ENCODE measurements at regions not wholly inside any gene's neighbourhood (a gene's known extent, or its start where the extent isn't known, plus 50 kb on each side); places are given as distances from the start of the nearest gene placed in this dataset.

DNA sequence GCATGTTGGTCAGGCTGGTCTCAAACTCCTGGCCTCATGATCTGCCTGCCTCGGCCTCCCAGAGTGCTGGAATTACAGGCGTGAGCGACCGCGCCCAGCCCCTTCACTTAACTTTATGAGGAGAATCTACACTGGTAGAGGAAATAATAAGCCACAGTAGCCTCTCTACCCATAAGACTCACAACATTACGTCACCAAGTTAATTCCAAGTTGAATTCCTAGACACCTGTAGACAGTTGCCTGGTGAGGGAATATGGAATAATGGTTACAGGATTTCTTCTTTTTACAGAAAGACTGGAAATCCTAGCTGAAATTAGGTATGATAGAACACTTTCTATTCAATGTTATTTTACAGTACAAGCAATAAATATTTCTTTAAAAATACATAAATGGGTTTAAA, 854.5 kb upstream of the EYS start:
- DNase-seq (ENCODE audit: low read depth) = no peak
- H3K4me3 ChIP-seq (replicated peaks; ENCODE audit: low read depth, low read length) = no peak overlapping the region
- TF ChIP-seq, protein P1, sequence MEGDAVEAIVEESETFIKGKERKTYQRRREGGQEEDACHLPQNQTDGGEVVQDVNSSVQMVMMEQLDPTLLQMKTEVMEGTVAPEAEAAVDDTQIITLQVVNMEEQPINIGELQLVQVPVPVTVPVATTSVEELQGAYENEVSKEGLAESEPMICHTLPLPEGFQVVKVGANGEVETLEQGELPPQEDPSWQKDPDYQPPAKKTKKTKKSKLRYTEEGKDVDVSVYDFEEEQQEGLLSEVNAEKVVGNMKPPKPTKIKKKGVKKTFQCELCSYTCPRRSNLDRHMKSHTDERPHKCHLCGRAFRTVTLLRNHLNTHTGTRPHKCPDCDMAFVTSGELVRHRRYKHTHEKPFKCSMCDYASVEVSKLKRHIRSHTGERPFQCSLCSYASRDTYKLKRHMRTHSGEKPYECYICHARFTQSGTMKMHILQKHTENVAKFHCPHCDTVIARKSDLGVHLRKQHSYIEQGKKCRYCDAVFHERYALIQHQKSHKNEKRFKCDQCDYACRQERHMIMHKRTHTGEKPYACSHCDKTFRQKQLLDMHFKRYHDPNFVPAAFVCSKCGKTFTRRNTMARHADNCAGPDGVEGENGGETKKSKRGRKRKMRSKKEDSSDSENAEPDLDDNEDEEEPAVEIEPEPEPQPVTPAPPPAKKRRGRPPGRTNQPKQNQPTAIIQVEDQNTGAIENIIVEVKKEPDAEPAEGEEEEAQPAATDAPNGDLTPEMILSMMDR (IDR thresholded peaks at IDR 0.05; ENCODE audit: low read length, missing control alignments) = no peak

DNA sequence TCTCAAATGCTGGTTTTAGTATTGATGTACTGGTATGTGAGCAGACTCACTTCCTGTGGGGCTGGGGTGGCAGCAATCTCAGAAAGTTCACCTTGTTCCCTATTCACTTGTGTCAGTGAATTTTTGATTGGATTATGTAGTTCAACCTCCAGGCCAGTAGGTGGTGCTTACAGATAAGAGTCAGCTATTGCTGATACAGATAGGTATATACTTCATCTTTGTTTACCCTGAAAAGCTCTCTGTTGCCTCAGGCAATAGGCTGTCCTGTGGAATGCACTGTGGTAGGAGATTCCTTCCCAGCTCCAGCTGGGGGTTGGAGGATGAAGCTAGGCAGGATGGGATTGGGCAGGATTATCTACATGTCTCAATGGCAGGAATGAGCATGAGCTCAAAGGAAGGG, 851.2 kb upstream of the EYS start:
- DNase-seq (ENCODE audit: low read depth) = no peak
- H3K4me3 ChIP-seq (replicated peaks; ENCODE audit: low read depth, low read length) = no peak overlapping the region
- TF ChIP-seq, protein P1 (IDR thresholded peaks at IDR 0.05; ENCODE audit: low read length, missing control alignments) = no peak

DNA sequence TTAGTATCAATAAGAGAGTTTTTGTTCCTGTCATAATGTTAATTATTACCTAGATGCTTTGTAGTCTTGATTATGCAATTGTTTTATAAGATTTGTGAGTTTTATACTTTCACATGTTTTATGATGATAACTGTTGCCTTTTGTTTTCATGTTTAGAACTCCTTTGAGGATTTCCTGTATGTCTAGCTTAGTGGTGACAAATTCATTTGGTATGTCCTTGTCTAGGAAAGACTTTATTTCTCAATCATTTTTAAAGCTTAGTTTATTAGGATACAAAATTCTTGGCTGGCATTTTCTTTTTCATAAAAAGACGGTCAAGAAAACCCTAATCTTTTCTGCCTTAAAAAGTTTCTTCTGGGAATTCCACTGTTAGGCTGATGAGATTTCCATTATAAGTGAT, 849.9 kb upstream of the EYS start:
- TF ChIP-seq, protein P1 (IDR thresholded peaks at IDR 0.05; ENCODE audit: low read length, missing control alignments) = no peak
- DNase-seq (ENCODE audit: low read depth) = peak; percentile 10
- H3K4me3 ChIP-seq (replicated peaks; ENCODE audit: low read depth, low read length) = no peak overlapping the region

DNA sequence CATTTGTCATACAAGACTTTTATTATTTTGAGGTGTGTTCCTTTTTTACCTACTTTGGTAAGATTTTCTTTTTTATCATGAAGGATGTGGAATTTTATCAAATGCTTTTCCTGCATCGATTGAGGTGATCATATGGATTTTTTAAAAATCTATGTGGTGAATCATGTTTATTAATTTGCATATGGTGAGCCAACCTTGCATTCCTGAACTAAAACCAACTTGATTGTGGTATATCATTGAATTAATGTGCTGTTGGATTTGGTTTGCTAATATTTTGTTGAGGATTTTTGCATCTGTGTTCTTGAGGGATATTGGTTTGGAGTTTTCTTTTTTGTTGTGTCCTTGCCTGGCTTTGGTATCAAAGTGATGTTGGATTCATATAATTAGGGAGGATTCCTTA, 848.1 kb upstream of the EYS start:
- TF ChIP-seq, protein P1 (IDR thresholded peaks at IDR 0.05; ENCODE audit: low read length, missing control alignments) = no peak
- H3K4me3 ChIP-seq (replicated peaks; ENCODE audit: low read depth, low read length) = no peak overlapping the region
- no peak for DNase-seq (ENCODE audit: low read depth)

- no peak overlapping the region for H3K4me3 ChIP-seq (replicated peaks; ENCODE audit: low read depth, low read length)
- TF ChIP-seq, protein P1 (IDR thresholded peaks at IDR 0.05; ENCODE audit: low read length, missing control alignments) = no peak
- DNase-seq (ENCODE audit: low read depth) = no peak
Measured at GRCh38 chr6:66553441-66553840, 846.4 kb upstream of the EYS start.

- no peak for DNase-seq (ENCODE audit: low read depth)
- TF ChIP-seq, protein P1 (IDR thresholded peaks at IDR 0.05; ENCODE audit: low read length, missing control alignments) = no peak
- no peak overlapping the region for H3K4me3 ChIP-seq (replicated peaks; ENCODE audit: low read depth, low read length)
Measured at GRCh38 chr6:66538551-66539135, 831.6 kb upstream of the EYS start.

- no peak overlapping the region for H3K4me3 ChIP-seq (replicated peaks; ENCODE audit: low read depth, low read length)
- TF ChIP-seq, protein P1 (IDR thresholded peaks at IDR 0.05; ENCODE audit: low read length, missing control alignments) = no peak
- no peak for DNase-seq (ENCODE audit: low read depth)
Measured at GRCh38 chr6:66533921-66534404, 826.9 kb upstream of the EYS start.

Data from fibroblast of pulmonary artery (primary cell).